ENCODE measurements at regions not wholly inside any gene's neighbourhood (a gene's known extent, or its start where the extent isn't known, plus 50 kb on each side); places are given as distances from the start of the nearest gene placed in this dataset.

DNA sequence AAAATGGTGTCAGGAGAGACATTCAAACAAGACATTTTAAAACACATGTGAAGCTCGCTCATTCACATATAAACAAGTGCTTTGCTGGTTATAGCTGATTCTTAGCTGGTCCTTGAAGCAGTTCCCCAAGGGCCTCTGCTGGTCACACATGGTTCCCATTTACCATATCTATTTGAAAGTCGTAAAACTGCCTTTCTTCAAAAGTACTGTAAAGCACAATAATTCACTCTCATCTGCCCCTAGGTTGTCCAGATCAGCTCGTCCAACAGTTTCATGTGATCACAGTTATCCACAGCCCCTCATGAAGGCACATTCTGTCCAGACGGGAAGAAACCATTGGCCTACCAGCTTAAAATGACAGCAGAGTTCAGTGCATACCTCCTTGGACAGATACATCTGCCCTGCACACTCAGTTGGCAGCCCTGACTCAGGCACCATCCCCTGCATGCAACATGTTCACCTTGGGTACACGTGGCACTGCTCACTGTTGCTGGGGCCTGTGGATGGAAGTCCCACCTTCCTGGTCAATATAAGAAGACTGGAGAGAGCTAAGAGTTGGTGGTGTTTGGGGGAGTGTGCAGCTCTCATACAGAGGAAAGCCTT is 108.0 kb upstream of the HAAO start:
- no peaks in the 10 kb centered on the region for H3K27me3 ChIP-seq (ENCODE audit: control insufficient read depth, extremely low read depth, insufficient read depth, low read length)
- no peaks in the 10 kb centered on the region for H3K9me1 ChIP-seq (ENCODE audit: control insufficient read depth, extremely low read depth, insufficient read depth, low read length)
- H3K4me3 ChIP-seq (ENCODE audit: control insufficient read depth in 2 of 3, extremely low read depth in 1 of 3, insufficient read depth in 2 of 3, low read depth in 1 of 3, low read length in 3 of 3) = no peak overlapping the region
- no peak overlapping the region for H3K27ac ChIP-seq (ENCODE audit: control insufficient read depth, insufficient read depth, low read length)
- H3K4me2 ChIP-seq (ENCODE audit: control insufficient read depth, extremely low read depth, insufficient read depth, low read depth, low read length) = no peak overlapping the region
- no peak for FAIRE-seq
- H4K20me1 ChIP-seq (ENCODE audit: control insufficient read depth, extremely low read depth, insufficient read depth, low read length) = no peaks in the 10 kb centered on the region
- H2AFZ ChIP-seq (ENCODE audit: control insufficient read depth, low read length) = no peak overlapping the region
- peaks cover 28% of the 10 kb centered on the region for H3K4me1 ChIP-seq (ENCODE audit: control insufficient read depth, extremely low read depth, insufficient read depth, low read length)
- H3K9ac ChIP-seq (ENCODE audit: control insufficient read depth, extremely low read depth, insufficient read depth, low read length) = no peak overlapping the region
- DNase-seq (ENCODE audit: low read depth, low spot score) = no peak
- TF ChIP-seq EZH2 (IDR thresholded peaks at IDR 0.05; ENCODE audit: low read length) (no peak), CTCF (optimal IDR thresholded peaks at IDR 0.05 in 1 of 3, IDR thresholded peaks at IDR 0.05 in 1 of 3, conservative IDR thresholded peaks at IDR 0.05 in 1 of 3; ENCODE audit: extremely low read depth in 1 of 3, insufficient read depth in 2 of 3, low read length in 3 of 3) (no peak)
- no peaks in the 10 kb centered on the region for H3K9me3 ChIP-seq (ENCODE audit: control insufficient read depth, low read depth, low read length)
- dilution Hi-C loops (cut with MboI; ENCODE audit: extremely low pct_ligation_motif_present, low sequenced_read_pairs) = no loop called here
- no peaks in the 10 kb centered on the region for H3K36me3 ChIP-seq (ENCODE audit: control insufficient read depth in 2 of 2, extremely low read depth in 1 of 2, insufficient read depth in 2 of 2, low read length in 2 of 2)
- no peaks in the 10 kb centered on the region for H3K79me2 ChIP-seq (ENCODE audit: control insufficient read depth, insufficient read depth, low read length)

GRCh38 chr2:42897358-42897757 is 105.0 kb upstream of the HAAO start:
- H4K20me1 ChIP-seq (ENCODE audit: control insufficient read depth, extremely low read depth, insufficient read depth, low read length) = no peaks in the 10 kb centered on the region
- H3K4me1 ChIP-seq (ENCODE audit: control insufficient read depth, extremely low read depth, insufficient read depth, low read length) = peaks cover 17% of the 10 kb centered on the region
- no peak overlapping the region for H3K4me3 ChIP-seq (ENCODE audit: control insufficient read depth in 2 of 3, extremely low read depth in 1 of 3, insufficient read depth in 2 of 3, low read depth in 1 of 3, low read length in 3 of 3)
- peak overlapping the region; percentile 12 for H3K4me2 ChIP-seq (ENCODE audit: control insufficient read depth, extremely low read depth, insufficient read depth, low read depth, low read length)
- FAIRE-seq (no peak), DNase-seq (ENCODE audit: low read depth, low spot score) (no peak)
- no peaks in the 10 kb centered on the region for H3K79me2 ChIP-seq (ENCODE audit: control insufficient read depth, insufficient read depth, low read length)
- no peak for TF ChIP-seq CTCF (optimal IDR thresholded peaks at IDR 0.05 in 1 of 3, IDR thresholded peaks at IDR 0.05 in 1 of 3, conservative IDR thresholded peaks at IDR 0.05 in 1 of 3; ENCODE audit: extremely low read depth in 1 of 3, insufficient read depth in 2 of 3, low read length in 3 of 3)
- TF ChIP-seq EZH2 (IDR thresholded peaks at IDR 0.05; ENCODE audit: low read length) = no peak
- H3K27me3 ChIP-seq (ENCODE audit: control insufficient read depth, extremely low read depth, insufficient read depth, low read length) = no peaks in the 10 kb centered on the region
- peak overlapping the region; percentile 44 for H3K27ac ChIP-seq (ENCODE audit: control insufficient read depth, insufficient read depth, low read length)
- no peaks in the 10 kb centered on the region for H3K9me1 ChIP-seq (ENCODE audit: control insufficient read depth, extremely low read depth, insufficient read depth, low read length)
- dilution Hi-C loops (cut with MboI; ENCODE audit: extremely low pct_ligation_motif_present, low sequenced_read_pairs) = no loop called here
- no peaks in the 10 kb centered on the region for H3K9me3 ChIP-seq (ENCODE audit: control insufficient read depth, low read depth, low read length)
- no peaks in the 10 kb centered on the region for H3K36me3 ChIP-seq (ENCODE audit: control insufficient read depth in 2 of 2, extremely low read depth in 1 of 2, insufficient read depth in 2 of 2, low read length in 2 of 2)
- H2AFZ ChIP-seq (ENCODE audit: control insufficient read depth, low read length) = peak overlapping the region; percentile 26
- no peak overlapping the region for H3K9ac ChIP-seq (ENCODE audit: control insufficient read depth, extremely low read depth, insufficient read depth, low read length)

Measured in keratinocyte (primary cell).